Endodermal cell (in vitro differentiated cells): ENCODE measurements at regions not wholly inside any gene's neighbourhood (a gene's known extent, or its start where the extent isn't known, plus 50 kb on each side); places are given as distances from the start of the nearest gene placed in this dataset.

Experiments used
- DNase-seq: peaks from one replicate; pipeline ENCODE4 v3.0.0-alpha.2; 2017
- H3K27ac ChIP-seq: 2 replicates; pipeline ENCODE4 v1.5.1; 2013; ENCODE audit warnings: mild to moderate bottlenecking, low read depth, low read length, moderate library complexity
- H3K27me3 ChIP-seq: 2 replicates; pipeline ENCODE4 v1.6.1; 2013; ENCODE audit warnings: mild to moderate bottlenecking, low read length, moderate library complexity; ENCODE audit not compliant: insufficient read depth, control insufficient read depth, poor library complexity, severe bottlenecking
- H3K36me3 ChIP-seq: 2 replicates; pipeline ENCODE4 v1.7.0; 2013; ENCODE audit warnings: mild to moderate bottlenecking, low read length, moderate library complexity; ENCODE audit not compliant: control insufficient read depth, insufficient read depth
- H3K4me1 ChIP-seq: one replicate; pipeline ENCODE4 v1.7.0; 2013; ENCODE audit warnings: low read length; ENCODE audit not compliant: control insufficient read depth, insufficient read depth
- H3K4me3 ChIP-seq: 2 replicates; pipeline ENCODE4 v1.5.1; 2013; ENCODE audit warnings: mild to moderate bottlenecking, low read length, moderate library complexity
- H3K9ac ChIP-seq: 2 replicates; pipeline ENCODE4 v1.6.1; 2013; ENCODE audit warnings: mild to moderate bottlenecking, low read length, moderate library complexity; ENCODE audit not compliant: poor library complexity, severe bottlenecking; ENCODE audit errors: extremely low read depth
- H3K9me3 ChIP-seq: 2 replicates; pipeline ENCODE4 v1.6.1; 2013; ENCODE audit warnings: mild to moderate bottlenecking, low read length, moderate library complexity; ENCODE audit not compliant: control insufficient read depth
- H3K27ac Mint-ChIP-seq: 2 replicates; pipeline ENCODE4 v1.8.0; 2020; ENCODE audit warnings: mixed read lengths
- H3K27me3 Mint-ChIP-seq: 2 replicates; pipeline ENCODE4 v1.8.0; 2021; ENCODE audit warnings: mild to moderate bottlenecking, mixed read lengths; ENCODE audit not compliant: insufficient read depth
- H3K36me3 Mint-ChIP-seq: 2 replicates; pipeline ENCODE4 v1.8.0; 2020; ENCODE audit warnings: low read depth, mixed read lengths
- H3K4me1 Mint-ChIP-seq: 2 replicates; pipeline ENCODE4 v1.8.0; 2020; ENCODE audit warnings: mixed read lengths
- H3K4me3 Mint-ChIP-seq: 2 replicates; pipeline ENCODE4 v1.8.0; 2020; ENCODE audit warnings: mild to moderate bottlenecking, moderate library complexity, mixed read lengths
- H3K9me3 Mint-ChIP-seq: 2 replicates; pipeline ENCODE4 v1.8.0; 2020; ENCODE audit warnings: mild to moderate bottlenecking, mixed read lengths
- CTCF ChIP-seq: fragments of 200-600 bp; sonication (generic); conservative IDR thresholded peaks from 2 replicates; pipeline ENCODE4 v1.5.0; 2021; ENCODE audit warnings: antibody characterized with exemption, mild to moderate bottlenecking
- WGBS, 2 experiments: methylation state at CpG; one replicate each; pipeline versions ENCODE4 v1.1.5 to v1.1.7; 2013; ENCODE audit warnings: missing lambda C conversion rate in 2 of 2, mixed read lengths in 1 of 2; ENCODE audit not compliant: insufficient coverage in 1 of 2, insufficient read length in 1 of 2; 5-methylcytosine and 5-hydroxymethylcytosine counted together

- 88 to 91% methylated on average over 6 to 10 of the region's 10 CpGs for WGBS, 2 experiments
- H3K4me1 ChIP-seq = no peaks in the 10 kb centered on the region
- H3K36me3 Mint-ChIP-seq = peaks cover 2% of the 10 kb centered on the region
- peaks cover 2% of the 10 kb centered on the region for H3K27me3 Mint-ChIP-seq
- peaks cover 3% of the 10 kb centered on the region for H3K4me1 Mint-ChIP-seq
- H3K9me3 ChIP-seq = no peaks in the 10 kb centered on the region
- no peak overlapping the region for H3K9ac ChIP-seq
- H3K9me3 Mint-ChIP-seq = peaks cover 11% of the 10 kb centered on the region
- H3K27me3 ChIP-seq = peaks cover 10% of the 10 kb centered on the region
- H3K4me3 Mint-ChIP-seq = no peak overlapping the region
- H3K27ac Mint-ChIP-seq = no peak overlapping the region
- DNase-seq = no peak
- TF ChIP-seq CTCF = no peak
- no peaks in the 10 kb centered on the region for H3K36me3 ChIP-seq
- H3K27ac ChIP-seq = no peak overlapping the region
- H3K4me3 ChIP-seq = no peak overlapping the region
Measured at GRCh38 chr21:25343774-25344545, 263.3 kb downstream of the MRPL39 start.

- DNase-seq = no peak
- no peak overlapping the region for H3K4me3 Mint-ChIP-seq
- no peaks in the 10 kb centered on the region for H3K9me3 ChIP-seq
- no peaks in the 10 kb centered on the region for H3K4me1 ChIP-seq
- WGBS, 2 experiments = 93% methylated on average over 1 of the region's 1 CpG; no CpG with 5 or more reads in 1 of the 2 experiments
- H3K4me3 ChIP-seq = no peak overlapping the region
- H3K9me3 Mint-ChIP-seq = peaks cover 3% of the 10 kb centered on the region
- H3K36me3 Mint-ChIP-seq = no peaks in the 10 kb centered on the region
- H3K36me3 ChIP-seq = no peaks in the 10 kb centered on the region
- peaks cover 2% of the 10 kb centered on the region for H3K27me3 Mint-ChIP-seq
- no peak overlapping the region for H3K9ac ChIP-seq
- no peak overlapping the region for H3K27ac Mint-ChIP-seq
- peaks cover 13% of the 10 kb centered on the region for H3K27me3 ChIP-seq
- H3K27ac ChIP-seq = no peak overlapping the region
- H3K4me1 Mint-ChIP-seq = peaks cover 9% of the 10 kb centered on the region
- TF ChIP-seq CTCF = no peak
Measured at GRCh38 chr21:25342816-25343215, 264.5 kb downstream of the MRPL39 start.

- H3K4me1 ChIP-seq = no peaks in the 10 kb centered on the region
- Mint-ChIP-seq H3K4me3 (no peak overlapping the region), H3K4me1 (peaks cover 9% of the 10 kb centered on the region), H3K36me3 (no peaks in the 10 kb centered on the region), H3K9me3 (no peaks in the 10 kb centered on the region), H3K27ac (no peak overlapping the region), H3K27me3 (peaks cover 2% of the 10 kb centered on the region)
- H3K9ac ChIP-seq = no peak overlapping the region
- no peak for DNase-seq
- H3K9me3 ChIP-seq = no peaks in the 10 kb centered on the region
- no peak for TF ChIP-seq CTCF
- H3K4me3 ChIP-seq = no peak overlapping the region
- no peak overlapping the region for H3K27ac ChIP-seq
- peaks cover 13% of the 10 kb centered on the region for H3K27me3 ChIP-seq
- 92 to 100% methylated on average over 1 to 4 of the region's 6 CpGs for WGBS, 2 experiments
- no peaks in the 10 kb centered on the region for H3K36me3 ChIP-seq
Measured at GRCh38 chr21:25341981-25342380, 265.3 kb downstream of the MRPL39 start.
